Kidney epithelial cell (primary cell): ENCODE measurements at regions not wholly inside any gene's neighbourhood (a gene's known extent, or its start where the extent isn't known, plus 50 kb on each side); places are given as distances from the start of the nearest gene placed in this dataset.

Experiments used
- DNase-seq: peaks from one replicate; pipeline ENCODE4 v3.0.0-alpha.2; 2010; ENCODE audit warnings: low read depth
- H3K27me3 ChIP-seq: 2 replicates; pipeline ENCODE4 v1.6.0; 2011; ENCODE audit warnings: low read length; ENCODE audit not compliant: control insufficient read depth, insufficient read depth
- H3K36me3 ChIP-seq: 2 replicates; pipeline ENCODE4 v1.5.1; 2011; ENCODE audit warnings: low read length; ENCODE audit not compliant: control insufficient read depth, insufficient read depth
- H3K4me3 ChIP-seq: 2 replicates; pipeline ENCODE4 v1.5.1; 2011; ENCODE audit warnings: low read depth, mild to moderate bottlenecking, control low read depth, low read length
- TF ChIP-seq, protein P1 (sequence below): IDR thresholded peaks from 2 replicates; pipeline ENCODE4 v1.5.1; 2011; ENCODE audit warnings: mild to moderate bottlenecking, moderate library complexity, low read length, control low read depth, inconsistent platforms; ENCODE audit not compliant: insufficient read depth, poor library complexity, severe bottlenecking

DNA sequence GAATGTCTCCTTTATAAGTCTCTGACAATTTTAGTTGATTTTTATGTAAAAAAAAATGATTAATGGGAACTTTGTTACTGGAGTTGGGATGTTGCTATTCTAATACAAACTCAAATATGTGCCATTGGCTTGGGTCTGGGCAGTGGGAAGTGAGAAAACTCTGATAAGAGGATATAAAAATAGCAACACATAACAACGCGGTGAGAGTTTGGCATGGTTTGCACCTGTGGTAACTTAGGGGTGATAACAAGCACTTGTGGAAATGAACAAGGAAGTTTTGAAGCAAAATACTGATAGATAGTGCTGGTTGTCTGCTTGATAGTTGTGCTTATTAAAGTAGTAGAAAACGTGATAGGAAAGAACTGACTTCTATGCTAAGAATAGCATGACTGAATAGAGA is 743.3 kb upstream of the AGA start:
- no peak overlapping the region for H3K4me3 ChIP-seq
- H3K27me3 ChIP-seq = no peaks in the 10 kb centered on the region
- H3K36me3 ChIP-seq = no peaks in the 10 kb centered on the region
- DNase-seq = no peak
- TF ChIP-seq, protein P1, sequence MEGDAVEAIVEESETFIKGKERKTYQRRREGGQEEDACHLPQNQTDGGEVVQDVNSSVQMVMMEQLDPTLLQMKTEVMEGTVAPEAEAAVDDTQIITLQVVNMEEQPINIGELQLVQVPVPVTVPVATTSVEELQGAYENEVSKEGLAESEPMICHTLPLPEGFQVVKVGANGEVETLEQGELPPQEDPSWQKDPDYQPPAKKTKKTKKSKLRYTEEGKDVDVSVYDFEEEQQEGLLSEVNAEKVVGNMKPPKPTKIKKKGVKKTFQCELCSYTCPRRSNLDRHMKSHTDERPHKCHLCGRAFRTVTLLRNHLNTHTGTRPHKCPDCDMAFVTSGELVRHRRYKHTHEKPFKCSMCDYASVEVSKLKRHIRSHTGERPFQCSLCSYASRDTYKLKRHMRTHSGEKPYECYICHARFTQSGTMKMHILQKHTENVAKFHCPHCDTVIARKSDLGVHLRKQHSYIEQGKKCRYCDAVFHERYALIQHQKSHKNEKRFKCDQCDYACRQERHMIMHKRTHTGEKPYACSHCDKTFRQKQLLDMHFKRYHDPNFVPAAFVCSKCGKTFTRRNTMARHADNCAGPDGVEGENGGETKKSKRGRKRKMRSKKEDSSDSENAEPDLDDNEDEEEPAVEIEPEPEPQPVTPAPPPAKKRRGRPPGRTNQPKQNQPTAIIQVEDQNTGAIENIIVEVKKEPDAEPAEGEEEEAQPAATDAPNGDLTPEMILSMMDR = no peak

DNA sequence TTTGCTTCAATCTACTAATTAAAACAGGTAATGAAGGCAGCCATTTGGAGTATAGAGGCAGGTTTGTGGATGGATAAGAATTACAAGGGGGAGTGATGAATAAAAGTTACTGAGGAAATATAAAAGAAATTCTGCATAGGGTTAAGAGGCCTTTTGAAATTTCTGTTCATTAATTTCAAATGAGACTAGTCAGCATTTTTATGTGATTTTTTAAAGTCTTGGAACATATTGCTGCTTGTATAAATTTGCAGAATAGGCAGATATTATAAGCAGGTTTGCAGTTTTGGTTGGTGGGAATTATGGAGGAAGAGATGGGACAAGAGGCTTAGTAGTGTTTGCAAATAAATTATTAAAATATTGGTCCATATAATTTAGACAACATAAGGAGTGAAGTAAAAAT is 750.4 kb upstream of the AGA start:
- no peaks in the 10 kb centered on the region for H3K27me3 ChIP-seq
- no peaks in the 10 kb centered on the region for H3K36me3 ChIP-seq
- H3K4me3 ChIP-seq = no peak overlapping the region
- no peak for DNase-seq
- TF ChIP-seq, protein P1 = no peak

DNA sequence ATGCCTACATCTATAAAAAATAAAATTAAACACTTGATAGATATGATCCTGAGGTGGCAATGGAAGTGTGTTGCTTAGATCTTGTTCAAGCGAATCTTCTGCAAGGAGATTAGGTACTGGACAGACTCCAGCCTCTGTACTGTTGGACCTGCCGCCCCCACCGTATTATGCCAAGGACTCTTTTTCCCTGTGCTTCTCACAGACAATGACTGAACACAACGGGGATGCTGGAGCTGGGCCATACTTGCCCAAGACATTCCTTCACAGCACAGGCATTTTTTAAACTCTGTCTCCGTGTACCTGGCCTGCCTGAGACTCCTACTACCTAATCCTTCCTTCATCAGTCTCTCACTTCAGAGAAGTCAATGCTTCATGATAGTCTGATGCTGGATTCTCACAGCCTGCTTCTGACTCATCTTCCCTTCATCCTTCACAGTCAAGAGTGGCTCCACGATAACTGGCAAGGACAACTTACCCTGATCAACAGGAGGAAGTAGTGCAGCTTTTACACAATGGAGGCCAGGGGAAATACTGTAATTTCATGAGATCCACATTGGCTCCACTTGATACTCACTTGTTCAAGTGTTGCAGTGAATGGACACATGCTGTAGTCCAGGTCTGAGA is 754.6 kb upstream of the AGA start:
- no peaks in the 10 kb centered on the region for H3K27me3 ChIP-seq
- TF ChIP-seq, protein P1 = no peak
- no peaks in the 10 kb centered on the region for H3K36me3 ChIP-seq
- H3K4me3 ChIP-seq = no peak overlapping the region
- DNase-seq = no peak

DNA sequence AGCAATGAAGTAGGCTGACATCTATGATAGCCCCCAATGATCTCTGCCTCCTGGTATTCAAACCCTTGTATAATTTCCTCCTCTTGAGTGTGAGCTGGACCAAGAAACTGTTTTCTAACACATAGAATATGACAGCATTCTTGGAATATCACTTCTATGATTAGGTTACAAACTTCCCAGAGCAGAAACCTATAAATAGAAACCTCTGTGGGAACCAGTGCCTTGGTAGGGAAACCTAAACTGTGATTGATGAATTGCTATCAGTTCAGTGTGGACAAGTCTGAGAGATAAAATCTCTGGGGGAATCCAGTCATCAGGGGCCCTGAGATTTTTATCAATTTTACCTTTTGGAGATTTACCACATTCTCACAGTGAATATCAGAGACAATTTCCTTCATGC is 756.5 kb upstream of the AGA start:
- TF ChIP-seq, protein P1 = no peak
- Histone ChIP-seq H3K27me3 (no peaks in the 10 kb centered on the region), H3K4me3 (no peak overlapping the region), H3K36me3 (no peaks in the 10 kb centered on the region)
- no peak for DNase-seq

DNA sequence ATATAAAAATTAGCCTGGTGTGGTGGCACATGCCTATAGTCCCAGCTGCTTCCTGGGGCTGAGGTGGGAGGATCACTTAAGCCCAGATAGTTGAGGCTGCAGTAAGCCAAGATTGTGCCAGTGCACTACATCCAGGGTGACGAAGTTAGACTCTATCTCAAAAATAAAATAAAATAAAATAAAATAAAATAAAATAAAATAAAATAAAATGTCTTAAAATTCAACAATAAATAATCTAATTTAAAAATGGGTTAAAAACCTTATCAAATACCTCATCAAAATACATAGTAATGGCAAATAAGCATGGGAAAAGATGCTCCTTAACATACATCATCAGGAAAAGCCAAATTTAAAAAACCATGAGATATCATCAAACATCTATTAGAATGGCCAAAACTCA is 760.2 kb upstream of the AGA start:
- TF ChIP-seq, protein P1 = no peak
- DNase-seq = no peak
- H3K27me3 ChIP-seq = no peaks in the 10 kb centered on the region
- H3K36me3 ChIP-seq = no peaks in the 10 kb centered on the region
- no peak overlapping the region for H3K4me3 ChIP-seq

DNA sequence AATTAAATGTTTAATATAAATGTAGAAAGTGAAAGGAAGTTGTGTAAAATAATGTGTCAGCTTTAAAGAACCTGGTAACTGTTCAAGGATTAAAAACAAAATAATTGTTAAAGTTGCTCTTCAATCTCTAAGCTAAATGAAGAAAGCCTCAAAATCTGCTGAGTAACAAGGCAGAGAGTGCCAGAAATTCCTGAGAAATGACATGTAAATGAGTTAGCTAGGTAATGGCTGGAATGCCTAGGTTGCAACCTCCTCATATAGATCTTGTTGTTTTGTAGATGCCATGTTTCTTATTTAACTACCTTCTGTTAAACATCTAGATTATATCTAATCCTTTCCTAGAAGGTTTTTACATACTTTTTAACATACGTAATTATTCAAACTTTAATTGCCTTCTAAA is 763.6 kb upstream of the AGA start:
- TF ChIP-seq, protein P1 = no peak
- Histone ChIP-seq H3K36me3 (no peaks in the 10 kb centered on the region), H3K4me3 (no peak overlapping the region), H3K27me3 (no peaks in the 10 kb centered on the region)
- no peak for DNase-seq
